SKM-1 (cell line): ENCODE measurements at regions not wholly inside any gene's neighbourhood (a gene's known extent, or its start where the extent isn't known, plus 50 kb on each side); places are given as distances from the start of the nearest gene placed in this dataset.

Experiments
- DNase-seq: peaks from one replicate; lab custom pipeline; 2025; ENCODE audit not compliant: unreplicated experiment; lab: John Stamatoyannopoulos, UW

DNA sequence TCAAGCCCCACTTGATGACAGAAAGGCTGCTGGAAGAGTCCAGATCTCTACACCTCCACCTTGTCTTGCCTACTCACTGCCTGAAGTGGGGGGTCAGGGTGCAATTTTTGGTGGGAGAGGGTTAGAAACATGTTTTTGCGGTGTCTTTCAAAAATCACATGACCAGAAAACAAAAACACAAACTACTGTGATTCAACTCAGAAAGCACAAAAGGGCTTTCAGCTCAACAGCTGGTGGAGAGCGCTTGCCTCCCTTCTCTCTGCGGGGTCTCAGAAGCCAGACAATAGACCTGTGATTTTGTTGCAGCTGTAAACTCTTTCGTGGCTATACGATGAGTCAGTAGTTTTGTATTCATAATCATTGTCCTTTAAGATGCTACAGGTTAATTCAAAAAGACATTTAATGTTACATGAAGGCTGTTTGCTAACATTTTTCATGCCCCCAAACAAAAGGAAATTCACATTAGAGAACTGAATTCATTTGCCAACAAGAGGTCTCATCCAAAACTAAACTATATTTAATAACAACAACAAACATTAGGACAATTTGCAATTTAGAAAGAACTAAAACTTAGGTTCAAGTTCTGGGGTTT is 172.6 kb upstream of the RAI14 start:
- no peak for DNase-seq

GRCh38 chr5:34484216-34484920 is 171.8 kb upstream of the RAI14 start:
- DNase-seq = no peak

- DNase-seq = no peak
These were observed 170.4 kb upstream of the RAI14 start for GRCh38 chr5:34485768-34486030.

GRCh38 chr5:34486160-34486848 is 169.8 kb upstream of the RAI14 start:
- DNase-seq = peak; percentile 51

DNA sequence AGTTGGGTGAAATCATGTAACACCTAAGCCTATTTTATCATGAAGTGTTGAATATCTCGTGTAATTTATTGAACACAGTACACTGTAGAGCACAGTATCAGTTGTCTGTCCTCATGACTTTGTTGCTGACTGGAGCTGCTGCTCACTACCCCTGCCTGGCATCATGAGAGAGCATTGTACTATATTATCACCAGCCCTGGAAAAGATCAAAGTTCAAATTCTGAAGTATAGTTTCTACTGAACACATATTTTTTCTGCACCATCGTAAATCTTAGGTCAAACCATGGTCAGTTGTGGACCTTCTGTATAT is 169.3 kb upstream of the RAI14 start:
- no peak for DNase-seq

DNA sequence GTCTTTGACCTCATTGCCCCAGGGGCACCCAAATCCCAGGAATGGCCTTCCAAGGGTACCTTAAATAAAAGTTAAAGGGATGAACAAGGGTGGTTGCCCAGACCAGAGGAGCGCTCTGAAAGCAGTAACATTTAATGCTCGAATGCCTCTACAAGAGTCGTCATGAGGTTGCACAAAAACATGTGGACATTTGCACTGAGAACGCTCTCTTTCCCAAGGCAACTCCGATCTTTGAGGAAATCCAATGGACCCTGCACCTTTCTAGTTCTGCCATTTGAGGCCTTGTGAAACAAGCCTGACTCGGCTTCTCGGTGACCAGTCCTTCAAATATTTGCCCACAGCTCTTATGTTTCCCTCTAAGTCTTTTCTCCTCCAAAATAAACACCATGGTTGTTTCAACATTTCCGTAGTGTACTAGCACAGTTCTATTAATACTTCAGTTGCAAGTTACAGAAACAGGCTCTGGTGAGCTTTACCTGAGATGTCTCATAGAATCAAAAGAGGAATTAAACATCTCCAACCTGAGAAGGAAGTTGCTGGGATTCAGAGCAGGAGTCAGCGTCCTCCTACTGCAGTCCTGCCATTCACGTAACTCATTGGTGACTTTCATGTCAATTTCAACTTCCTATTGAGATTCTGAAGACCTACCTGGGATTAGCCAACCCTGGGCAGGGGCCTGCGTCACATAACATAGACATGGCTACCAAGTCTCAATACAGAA is 168.8 kb upstream of the RAI14 start:
- no peak for DNase-seq

DNA sequence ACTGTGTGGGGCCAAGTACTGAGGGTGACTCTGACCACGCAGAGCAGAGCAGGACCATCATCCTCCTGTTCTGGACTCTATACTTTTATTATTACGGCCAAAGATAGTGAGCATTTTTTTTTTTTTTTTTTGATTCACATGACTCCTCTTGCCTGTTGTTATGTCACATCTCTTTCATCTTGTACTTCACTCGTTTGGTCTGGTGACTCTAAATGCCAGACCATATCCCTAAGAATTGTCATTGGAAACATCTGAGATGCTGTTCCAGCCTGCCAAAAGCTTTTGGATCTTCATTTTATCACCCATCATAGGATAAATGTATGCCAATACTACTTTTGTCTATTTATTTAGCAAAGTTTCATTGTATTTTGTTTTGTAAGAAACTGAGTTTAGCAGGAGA is 168.2 kb upstream of the RAI14 start:
- no peak for DNase-seq

DNA sequence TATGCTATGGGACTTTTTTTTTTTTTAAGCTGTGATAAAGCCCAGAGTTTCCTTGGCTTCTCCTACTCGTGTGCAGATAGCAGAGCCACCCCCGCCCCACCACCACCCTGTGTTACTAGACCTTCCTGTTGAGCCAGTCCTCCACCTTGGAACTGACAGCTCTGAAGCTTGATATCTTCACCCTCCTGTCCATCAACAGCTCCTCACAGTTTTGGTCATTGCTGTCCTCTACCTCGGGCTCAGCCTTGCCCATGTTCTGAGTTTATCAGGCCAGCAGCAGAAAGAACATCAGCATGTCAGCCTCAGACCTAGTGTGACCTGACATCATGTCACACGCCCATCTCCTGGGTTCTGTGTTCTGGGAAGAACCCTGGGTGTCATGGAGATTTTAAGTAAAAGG is 167.1 kb upstream of the RAI14 start:
- no peak for DNase-seq

GRCh38 chr5:34490506-34491250 is 165.4 kb upstream of the RAI14 start:
- no peak for DNase-seq

GRCh38 chr5:34491251-34491620 is 164.9 kb upstream of the RAI14 start:
- DNase-seq = no peak

GRCh38 chr5:34494111-34494755 is 161.9 kb upstream of the RAI14 start:
- DNase-seq = no peak

- no peak for DNase-seq
These were observed 160.9 kb upstream of the RAI14 start for GRCh38 chr5:34495178-34495577.

DNA sequence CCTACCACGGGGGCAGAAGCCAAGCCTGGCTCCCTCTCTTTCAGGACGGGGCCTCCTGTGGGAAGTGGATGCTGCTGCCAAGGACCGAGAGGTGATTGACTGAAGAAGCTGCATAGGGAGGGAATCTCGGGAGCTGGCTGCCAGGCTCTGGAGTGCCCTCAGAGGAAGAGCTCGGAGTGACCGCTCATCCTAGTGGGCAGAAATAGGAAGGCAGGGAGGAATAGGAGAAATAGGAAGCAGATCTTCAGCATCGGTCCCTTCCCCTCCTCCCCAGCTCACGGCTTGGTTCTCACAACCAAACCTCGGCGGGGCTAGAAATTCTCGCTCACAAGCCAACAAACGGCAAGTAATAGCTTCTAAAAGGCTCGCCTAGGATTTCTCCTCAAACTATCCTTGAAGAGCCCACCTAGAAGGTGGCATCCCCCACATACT is 159.9 kb upstream of the RAI14 start:
- no peak for DNase-seq

- no peak for DNase-seq
These were observed 159.2 kb upstream of the RAI14 start for GRCh38 chr5:34496701-34497469.

DNA sequence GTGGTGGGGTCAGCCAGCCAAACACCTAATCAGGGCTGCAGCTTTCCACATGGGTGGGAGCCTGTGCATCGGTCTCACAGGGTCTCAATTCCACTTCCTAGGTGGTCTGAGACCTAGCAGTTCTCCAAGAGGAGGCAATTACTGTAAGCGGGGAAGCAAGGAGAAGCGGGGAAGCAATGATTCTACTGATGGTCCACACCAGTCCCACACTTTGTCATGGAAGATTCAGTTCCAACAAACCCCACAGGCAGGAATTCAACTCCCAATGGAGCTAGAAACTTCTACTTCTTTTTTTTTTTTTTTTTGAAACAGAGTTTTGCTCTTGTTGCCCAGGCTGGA is 158.7 kb upstream of the RAI14 start:
- no peak for DNase-seq

GRCh38 chr5:34498572-34498971 is 157.6 kb upstream of the RAI14 start:
- no peak for DNase-seq

- peak; percentile 47 for DNase-seq
These were observed 157.0 kb upstream of the RAI14 start for GRCh38 chr5:34499001-34499734.

- no peak for DNase-seq
These were observed 155.8 kb upstream of the RAI14 start for GRCh38 chr5:34500236-34500847.

- DNase-seq = no peak
These were observed 155.1 kb upstream of the RAI14 start for GRCh38 chr5:34501016-34501415.
